ENCODE measurements at regions not wholly inside any gene's neighbourhood (a gene's known extent, or its start where the extent isn't known, plus 50 kb on each side); places are given as distances from the start of the nearest gene placed in this dataset.

- TF ChIP-seq CTCF (IDR thresholded peaks at IDR 0.05) (no peak), POLR2A (IDR thresholded peaks at IDR 0.05) (no peak)
- H3K4me1 ChIP-seq, result no peaks in the 10 kb centered on the region
- H3K36me3 ChIP-seq, result no peaks in the 10 kb centered on the region
- H3K9me3 ChIP-seq, result no peaks in the 10 kb centered on the region
- DNase-seq, result no peak
- H3K27me3 ChIP-seq, result no peaks in the 10 kb centered on the region
- intact Hi-C loops (cut with DNase I; ENCODE audit: low total_unique reads), result no loop called here
- H3K27ac ChIP-seq, result no peak overlapping the region
- H3K4me3 ChIP-seq, result no peak overlapping the region
Measured at GRCh38 chr7:20021066-20021465, 196.1 kb downstream of the MACC1 start.

GRCh38 chr7:20019757-20020432 lies 197.3 kb downstream of the MACC1 start:
- no peak overlapping the region for H3K27ac ChIP-seq
- DNase-seq, result no peak
- no peaks in the 10 kb centered on the region for H3K36me3 ChIP-seq
- no peaks in the 10 kb centered on the region for H3K27me3 ChIP-seq
- H3K4me1 ChIP-seq, result no peaks in the 10 kb centered on the region
- H3K4me3 ChIP-seq, result no peak overlapping the region
- TF ChIP-seq CTCF (IDR thresholded peaks at IDR 0.05) (no peak), POLR2A (IDR thresholded peaks at IDR 0.05) (no peak)
- intact Hi-C loops (cut with DNase I; ENCODE audit: low total_unique reads), result no loop called here
- H3K9me3 ChIP-seq, result no peaks in the 10 kb centered on the region

DNA sequence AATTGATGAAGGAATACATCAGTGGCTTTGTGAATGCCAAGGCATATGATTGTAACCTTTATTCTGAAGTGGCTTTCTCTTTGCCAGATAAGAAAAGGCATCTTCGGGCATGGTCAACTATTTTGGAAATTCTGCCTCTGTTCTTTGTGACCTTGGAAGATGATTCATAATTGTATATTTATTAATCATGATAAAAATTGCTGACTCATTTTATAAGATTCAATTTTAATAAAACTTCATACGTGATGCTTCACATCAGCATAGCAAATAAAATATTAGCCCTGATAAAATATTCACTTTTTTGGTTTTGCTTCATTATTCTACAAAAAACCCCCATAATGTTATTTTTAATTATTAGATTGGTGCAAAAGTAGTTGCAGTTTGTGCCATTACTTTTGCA lies 200.5 kb downstream of the MACC1 start:
- no peak for DNase-seq
- Histone ChIP-seq H3K4me3 (no peak overlapping the region), H3K27me3 (no peaks in the 10 kb centered on the region), H3K27ac (no peak overlapping the region), H3K4me1 (no peaks in the 10 kb centered on the region), H3K36me3 (no peaks in the 10 kb centered on the region), H3K9me3 (no peaks in the 10 kb centered on the region)
- intact Hi-C loops (cut with DNase I; ENCODE audit: low total_unique reads), result no loop called here
- TF ChIP-seq CTCF (IDR thresholded peaks at IDR 0.05) (no peak), POLR2A (IDR thresholded peaks at IDR 0.05) (no peak)

DNA sequence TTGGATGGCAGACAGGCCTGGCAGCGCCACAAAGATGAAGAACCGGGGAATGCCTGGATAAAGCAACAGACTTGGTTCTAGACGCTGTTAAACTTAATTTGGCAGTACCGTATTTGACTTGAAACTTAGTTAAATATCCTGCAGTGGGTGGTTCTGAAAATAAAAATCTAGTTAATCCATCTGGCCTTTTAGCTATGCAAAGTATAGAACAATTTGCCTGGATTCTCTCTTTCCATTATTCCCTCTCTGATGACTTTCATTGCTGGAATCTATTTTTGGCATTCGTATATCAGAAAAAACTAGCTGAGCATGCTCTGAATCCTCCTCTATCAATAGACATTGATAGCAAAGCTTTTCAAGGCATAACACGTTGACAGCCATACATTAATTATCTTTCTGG lies 203.6 kb downstream of the MACC1 start:
- no peaks in the 10 kb centered on the region for H3K36me3 ChIP-seq
- TF ChIP-seq CTCF (IDR thresholded peaks at IDR 0.05) (no peak), POLR2A (IDR thresholded peaks at IDR 0.05) (no peak)
- no peak overlapping the region for H3K4me3 ChIP-seq
- no peaks in the 10 kb centered on the region for H3K27me3 ChIP-seq
- no peaks in the 10 kb centered on the region for H3K9me3 ChIP-seq
- intact Hi-C loops (cut with DNase I; ENCODE audit: low total_unique reads), result no loop called here
- H3K4me1 ChIP-seq, result no peaks in the 10 kb centered on the region
- no peak overlapping the region for H3K27ac ChIP-seq
- no peak for DNase-seq

DNA sequence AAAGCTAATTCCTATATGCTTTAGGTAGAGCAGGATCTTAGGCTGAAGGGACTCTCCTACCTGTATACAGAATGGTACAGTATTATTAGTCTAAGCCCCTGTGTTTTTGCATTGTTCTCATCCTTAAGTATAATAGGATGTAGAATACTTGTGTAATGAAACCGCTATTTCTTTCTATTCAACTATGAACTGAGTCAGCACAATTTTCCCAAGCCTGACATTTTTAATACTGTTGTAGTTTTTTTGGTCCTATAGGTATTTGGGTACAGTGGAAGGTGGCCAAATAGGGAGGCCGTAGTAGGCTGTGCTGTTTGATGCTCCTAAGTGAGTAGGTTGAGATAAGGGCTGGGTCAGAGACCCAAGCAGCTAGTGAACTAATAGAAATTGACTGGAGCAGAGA lies 205.1 kb downstream of the MACC1 start:
- Histone ChIP-seq H3K9me3 (no peaks in the 10 kb centered on the region), H3K27me3 (no peaks in the 10 kb centered on the region), H3K36me3 (no peaks in the 10 kb centered on the region), H3K4me1 (no peaks in the 10 kb centered on the region), H3K27ac (no peak overlapping the region), H3K4me3 (no peak overlapping the region)
- TF ChIP-seq CTCF (IDR thresholded peaks at IDR 0.05) (no peak), POLR2A (IDR thresholded peaks at IDR 0.05) (no peak)
- intact Hi-C loops (cut with DNase I; ENCODE audit: low total_unique reads), result no loop called here
- no peak for DNase-seq
